HG03139 (cell line): ENCODE measurements at regions not wholly inside any gene's neighbourhood (a gene's known extent, or its start where the extent isn't known, plus 50 kb on each side); places are given as distances from the start of the nearest gene placed in this dataset.

Experiments used
- ATAC-seq: cut with Tn5 transposase; IDR thresholded peaks from one replicate; pipeline ENCODE4 v1.9.1; 2021; ENCODE audit not compliant: unreplicated experiment

GRCh38 chr5:117055517-117055916 is 480.9 kb upstream of the SEMA6A start:
- ATAC-seq, result no peak

GRCh38 chr5:117054911-117055310 is 480.3 kb upstream of the SEMA6A start:
- ATAC-seq, result no peak

GRCh38 chr5:117054141-117054540 is 479.5 kb upstream of the SEMA6A start:
- ATAC-seq, result no peak

GRCh38 chr5:117041926-117042595 is 467.4 kb upstream of the SEMA6A start:
- no peak for ATAC-seq

- no peak for ATAC-seq
These were observed 464.4 kb upstream of the SEMA6A start for GRCh38 chr5:117039035-117039434.

GRCh38 chr5:117027384-117027783 is 452.8 kb upstream of the SEMA6A start:
- no peak for ATAC-seq

- no peak for ATAC-seq
These were observed 446.4 kb upstream of the SEMA6A start for GRCh38 chr5:117020999-117021398.

GRCh38 chr5:117013280-117013877 is 438.8 kb upstream of the SEMA6A start:
- ATAC-seq, result no peak

GRCh38 chr5:117010574-117010973 is 436.0 kb upstream of the SEMA6A start:
- no peak for ATAC-seq

GRCh38 chr5:116998024-116998423 is 423.4 kb upstream of the SEMA6A start:
- no peak for ATAC-seq

GRCh38 chr5:116992681-116993080 is 418.1 kb upstream of the SEMA6A start:
- no peak for ATAC-seq

GRCh38 chr5:116989995-116990394 is 415.4 kb upstream of the SEMA6A start:
- no peak for ATAC-seq

GRCh38 chr5:116982035-116982434 is 407.4 kb upstream of the SEMA6A start:
- ATAC-seq, result no peak

GRCh38 chr5:116980581-116980980 is 406.0 kb upstream of the SEMA6A start:
- no peak for ATAC-seq

GRCh38 chr5:116976767-116977166 is 402.1 kb upstream of the SEMA6A start:
- no peak for ATAC-seq

GRCh38 chr5:116971131-116971530 is 396.5 kb upstream of the SEMA6A start:
- no peak for ATAC-seq

- ATAC-seq, result no peak
These were observed 395.7 kb upstream of the SEMA6A start for GRCh38 chr5:116970318-116970717.

- ATAC-seq, result no peak
These were observed 389.8 kb upstream of the SEMA6A start for GRCh38 chr5:116964438-116964837.

GRCh38 chr5:116961021-116961420 is 386.4 kb upstream of the SEMA6A start:
- ATAC-seq, result no peak

- ATAC-seq, result no peak
These were observed 385.2 kb upstream of the SEMA6A start for GRCh38 chr5:116959843-116960242.

GRCh38 chr5:116953251-116953930 is 378.8 kb upstream of the SEMA6A start:
- ATAC-seq, result no peak

GRCh38 chr5:116951219-116951618 is 376.6 kb upstream of the SEMA6A start:
- no peak for ATAC-seq
